ENCODE measurements at regions not wholly inside any gene's neighbourhood (a gene's known extent, or its start where the extent isn't known, plus 50 kb on each side); places are given as distances from the start of the nearest gene placed in this dataset.
"Not testable (repeated sequence)": the region's sequence is repeated elsewhere in the genome, so short reads cannot be mapped to it uniquely, and the experiment has no call there.

- no peak for DNase-seq
These were observed 232.3 kb upstream of the ECI2 start for GRCh38 chr6:4367643-4368042.

GRCh38 chr6:4366635-4367395, 231.4 kb upstream of the ECI2 start:
- DNase-seq = no peak

- no peak for DNase-seq
These were observed 230.3 kb upstream of the ECI2 start for GRCh38 chr6:4365686-4366085.

GRCh38 chr6:4364711-4365110, 229.3 kb upstream of the ECI2 start:
- no peak for DNase-seq

GRCh38 chr6:4364172-4364571, 228.8 kb upstream of the ECI2 start:
- no peak for DNase-seq

- no peak for DNase-seq
These were observed 228.3 kb upstream of the ECI2 start for GRCh38 chr6:4363656-4364055.

GRCh38 chr6:4362326-4362725, 227.0 kb upstream of the ECI2 start:
- no peak for DNase-seq

GRCh38 chr6:4360920-4361319, 225.5 kb upstream of the ECI2 start:
- no peak for DNase-seq

GRCh38 chr6:4359108-4359730, 223.8 kb upstream of the ECI2 start:
- DNase-seq = no peak

- peak in 1 of 5 donors; percentile 27 for DNase-seq
These were observed 223.2 kb upstream of the ECI2 start for GRCh38 chr6:4358414-4359107.

GRCh38 chr6:4357660-4358152, 222.3 kb upstream of the ECI2 start:
- DNase-seq = not testable (repeated sequence)

GRCh38 chr6:4356899-4357659, 221.7 kb upstream of the ECI2 start:
- DNase-seq = no peak

- no peak for DNase-seq
These were observed 219.9 kb upstream of the ECI2 start for GRCh38 chr6:4355241-4355640.

GRCh38 chr6:4354181-4354580, 218.8 kb upstream of the ECI2 start:
- DNase-seq = no peak

GRCh38 chr6:4352731-4353130, 217.4 kb upstream of the ECI2 start:
- no peak for DNase-seq

- no peak for DNase-seq
These were observed 216.9 kb upstream of the ECI2 start for GRCh38 chr6:4352322-4352669.

- no peak for DNase-seq
These were observed 216.3 kb upstream of the ECI2 start for GRCh38 chr6:4351520-4352321.

GRCh38 chr6:4350567-4351519, 215.5 kb upstream of the ECI2 start:
- no peak for DNase-seq

GRCh38 chr6:4349931-4350330, 214.6 kb upstream of the ECI2 start:
- no peak for DNase-seq

GRCh38 chr6:4349323-4349722, 213.9 kb upstream of the ECI2 start:
- DNase-seq = no peak

Measured in T-helper 1 cell (primary cell).